Trophoblast cell (in vitro differentiated cells and primary cell): ENCODE measurements at regions not wholly inside any gene's neighbourhood (a gene's known extent, or its start where the extent isn't known, plus 50 kb on each side); places are given as distances from the start of the nearest gene placed in this dataset.

Source experiments
- DNase-seq, 2 donors: peaks; one replicate each; pipeline ENCODE4 v3.0.0-alpha.2; 2016
- H2AFZ ChIP-seq: 2 replicates; pipeline ENCODE4 v1.6.1; 2013; ENCODE audit warnings: low read length, moderate library complexity, mild to moderate bottlenecking; ENCODE audit not compliant: insufficient read depth, poor library complexity
- H2AK5ac ChIP-seq: 2 replicates; pipeline ENCODE4 v1.6.1; 2013; ENCODE audit warnings: mild to moderate bottlenecking, low read length
- H2BK120ac ChIP-seq: 2 replicates; pipeline ENCODE4 v1.6.1; 2013; ENCODE audit warnings: low read length, mild to moderate bottlenecking, moderate library complexity; ENCODE audit not compliant: insufficient read depth, poor library complexity
- H2BK12ac ChIP-seq: 2 replicates; pipeline ENCODE4 v1.6.1; 2013; ENCODE audit warnings: mild to moderate bottlenecking, low read length, moderate library complexity
- H2BK5ac ChIP-seq: 2 replicates; pipeline ENCODE4 v1.6.1; 2013; ENCODE audit warnings: low read length, low read depth, moderate library complexity, mild to moderate bottlenecking; ENCODE audit not compliant: poor library complexity
- H3K14ac ChIP-seq: 2 replicates; pipeline ENCODE4 v1.6.1; 2013; ENCODE audit warnings: mild to moderate bottlenecking, low read length
- H3K18ac ChIP-seq: 2 replicates; pipeline ENCODE4 v1.6.1; 2013; ENCODE audit warnings: mild to moderate bottlenecking, low read length
- H3K23ac ChIP-seq: 2 replicates; pipeline ENCODE4 v1.6.1; 2013; ENCODE audit warnings: low read length
- H3K27ac ChIP-seq: 2 replicates; pipeline ENCODE4 v1.5.1; 2013; ENCODE audit warnings: low read depth, mild to moderate bottlenecking, inconsistent platforms, low read length, moderate library complexity
- H3K27me3 ChIP-seq: 2 replicates; pipeline ENCODE4 v1.6.1; 2013; ENCODE audit warnings: inconsistent platforms, mild to moderate bottlenecking, low read length, moderate library complexity; ENCODE audit not compliant: insufficient read depth
- H3K36me3 ChIP-seq, 2 experiments: 1 replicate in 1 of 2; 2 replicates in 1 of 2; pipeline ENCODE4 v1.6.1; 2013; ENCODE audit warnings: low read length in 2 of 2, mild to moderate bottlenecking in 2 of 2, moderate library complexity in 1 of 2; ENCODE audit not compliant: insufficient read depth in 2 of 2, control insufficient read depth in 1 of 2
- H3K4ac ChIP-seq: 2 replicates; pipeline ENCODE4 v1.6.1; 2013; ENCODE audit warnings: low read depth, mild to moderate bottlenecking, low read length, moderate library complexity
- H3K4me1 ChIP-seq, 2 experiments: 1 replicate in 1 of 2; 2 replicates in 1 of 2; pipeline ENCODE4 v1.6.1; 2013; ENCODE audit warnings: low read length in 2 of 2, mild to moderate bottlenecking in 2 of 2, moderate library complexity in 1 of 2; ENCODE audit not compliant: insufficient read depth in 2 of 2, control insufficient read depth in 1 of 2
- H3K4me2 ChIP-seq: 2 replicates; pipeline ENCODE4 v1.6.1; 2013; ENCODE audit warnings: inconsistent platforms, mild to moderate bottlenecking, low read length, moderate library complexity
- H3K4me3 ChIP-seq: 2 replicates; pipeline ENCODE4 v1.5.1; 2013; ENCODE audit warnings: mild to moderate bottlenecking, low read depth, low read length, inconsistent platforms
- H3K79me1 ChIP-seq: one replicate; pipeline ENCODE4 v1.6.1; 2013; ENCODE audit warnings: low read length
- H3K79me2 ChIP-seq: 2 replicates; pipeline ENCODE4 v1.6.1; 2013; ENCODE audit warnings: low read length, mild to moderate bottlenecking; ENCODE audit not compliant: control insufficient read depth, insufficient read depth, poor library complexity
- H3K9ac ChIP-seq: 2 replicates; pipeline ENCODE4 v1.6.1; 2013; ENCODE audit warnings: mild to moderate bottlenecking, low read length
- H3K9me3 ChIP-seq: 2 replicates; pipeline ENCODE4 v1.6.1; 2013; ENCODE audit warnings: low read depth, mild to moderate bottlenecking, control low read depth, inconsistent platforms, low read length; ENCODE audit not compliant: insufficient read depth
- H4K12ac ChIP-seq: 2 replicates; pipeline ENCODE4 v1.6.1; 2013; ENCODE audit warnings: low read depth, mild to moderate bottlenecking, low read length, moderate library complexity
- H4K8ac ChIP-seq: 2 replicates; pipeline ENCODE4 v1.6.1; 2013; ENCODE audit warnings: low read depth, mild to moderate bottlenecking, low read length, moderate library complexity
- H4K91ac ChIP-seq: one replicate; pipeline ENCODE4 v1.6.1; 2013; ENCODE audit warnings: low read depth, mild to moderate bottlenecking, low read length, moderate library complexity
- WGBS: extraction: QIAGEN DNeasy Blood & Tissue Kit; methylation state at CpG from one replicate; pipeline ENCODE4 v1.1.7; 2013; ENCODE audit warnings: missing lambda C conversion rate; ENCODE audit not compliant: insufficient read length, insufficient coverage; ENCODE audit errors: extremely low coverage; 5-methylcytosine and 5-hydroxymethylcytosine counted together

DNA sequence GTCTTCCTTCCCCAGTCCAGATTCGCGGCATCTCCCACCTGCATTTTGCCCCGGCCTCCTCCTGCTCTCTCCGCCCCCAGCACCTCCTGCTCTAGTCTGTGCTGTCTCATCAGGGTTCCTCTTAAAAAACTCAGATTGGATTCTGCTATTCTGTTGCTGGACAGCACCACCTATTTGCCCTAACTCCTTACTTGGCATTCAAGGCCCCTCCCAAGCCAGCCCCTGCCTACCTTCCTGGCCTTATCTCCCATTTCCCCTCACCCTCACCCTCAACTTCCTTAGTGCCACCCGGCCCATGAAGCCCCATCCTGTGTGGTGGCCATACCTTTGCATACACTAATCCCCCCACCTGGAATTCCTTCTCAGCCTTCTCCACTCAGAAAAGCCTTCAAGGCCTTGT lies 59.9 kb upstream of the PRDM11 start:
- no peak overlapping the region for H3K14ac ChIP-seq
- DNase-seq, result no peak

GRCh38 chr11:45087086-45087899 lies 59.1 kb upstream of the PRDM11 start:
- Histone ChIP-seq H3K9ac (no peak overlapping the region), H4K91ac (no peak overlapping the region), H2BK12ac (no peak overlapping the region), H3K4me1 (peaks cover 19% of the 10 kb centered on the region in 2 experiments), H3K9me3 (no peaks in the 10 kb centered on the region), H3K18ac (no peak overlapping the region), H3K27me3 (no peaks in the 10 kb centered on the region), H2BK5ac (no peak overlapping the region), H3K14ac (no peak overlapping the region), H3K79me2 (no peaks in the 10 kb centered on the region), H2AFZ (no peak overlapping the region), H3K27ac (no peak overlapping the region), H3K4me3 (no peak overlapping the region), H4K8ac (no peak overlapping the region), H2BK120ac (no peak overlapping the region), H3K36me3 (no peaks in the 10 kb centered on the region), H3K4ac (no peak overlapping the region), H2AK5ac (peak overlapping the region; percentile 39), H3K4me2 (no peak overlapping the region), H3K23ac (no peak overlapping the region), H4K12ac (no peak overlapping the region), H3K79me1 (peaks cover 6% of the 10 kb centered on the region)
- WGBS, result no CpG with 5 or more reads among the region's 7 CpGs
- peak; percentile 59 for DNase-seq

More for the DNA sequence above, 59.9 kb upstream of the PRDM11 start:
- Histone ChIP-seq H3K27me3 (no peaks in the 10 kb centered on the region), H2BK120ac (no peak overlapping the region), H3K9me3 (no peaks in the 10 kb centered on the region), H4K8ac (no peak overlapping the region), H2AFZ (no peak overlapping the region), H4K91ac (no peak overlapping the region), H3K79me1 (peaks cover 2% of the 10 kb centered on the region), H3K4ac (no peak overlapping the region), H3K18ac (no peak overlapping the region), H4K12ac (no peak overlapping the region), H3K4me3 (no peak overlapping the region), H3K27ac (no peak overlapping the region), H3K36me3 (no peaks in the 10 kb centered on the region), H2AK5ac (no peak overlapping the region), H2BK12ac (no peak overlapping the region), H3K4me2 (no peak overlapping the region), H3K4me1 (peaks cover 13% of the 10 kb centered on the region in 2 experiments), H3K79me2 (no peaks in the 10 kb centered on the region), H3K23ac (no peak overlapping the region), H3K9ac (peak overlapping the region; percentile 26), H2BK5ac (no peak overlapping the region)
- WGBS, result no CpG with 5 or more reads among the region's 5 CpGs

- H3K9me3 ChIP-seq, result no peaks in the 10 kb centered on the region
- H3K18ac ChIP-seq, result no peak overlapping the region
- no peak overlapping the region for H4K12ac ChIP-seq
- WGBS, result no CpG with 5 or more reads among the region's 7 CpGs
- no peaks in the 10 kb centered on the region for H3K27me3 ChIP-seq
- H2AK5ac ChIP-seq, result no peak overlapping the region
- peak overlapping the region; percentile 15 for H2BK12ac ChIP-seq
- H3K4me3 ChIP-seq, result no peak overlapping the region
- no peak overlapping the region for H3K9ac ChIP-seq
- no peak overlapping the region for H3K14ac ChIP-seq
- H4K8ac ChIP-seq, result no peak overlapping the region
- no peak overlapping the region for H2BK5ac ChIP-seq
- H3K36me3 ChIP-seq, result no peaks in the 10 kb centered on the region
- no peak overlapping the region for H2AFZ ChIP-seq
- H3K79me1 ChIP-seq, result peaks cover 7% of the 10 kb centered on the region
- no peak overlapping the region for H4K91ac ChIP-seq
- no peak overlapping the region for H2BK120ac ChIP-seq
- H3K4me2 ChIP-seq, result no peak overlapping the region
- peaks cover 21 to 22% of the 10 kb centered on the region in 2 experiments for H3K4me1 ChIP-seq
- H3K79me2 ChIP-seq, result no peaks in the 10 kb centered on the region
- no peak overlapping the region for H3K27ac ChIP-seq
- H3K4ac ChIP-seq, result no peak overlapping the region
- no peak overlapping the region for H3K23ac ChIP-seq
- DNase-seq, result peak; percentile 54 to 81
Measured at GRCh38 chr11:45087900-45088160, 58.6 kb upstream of the PRDM11 start.

DNA sequence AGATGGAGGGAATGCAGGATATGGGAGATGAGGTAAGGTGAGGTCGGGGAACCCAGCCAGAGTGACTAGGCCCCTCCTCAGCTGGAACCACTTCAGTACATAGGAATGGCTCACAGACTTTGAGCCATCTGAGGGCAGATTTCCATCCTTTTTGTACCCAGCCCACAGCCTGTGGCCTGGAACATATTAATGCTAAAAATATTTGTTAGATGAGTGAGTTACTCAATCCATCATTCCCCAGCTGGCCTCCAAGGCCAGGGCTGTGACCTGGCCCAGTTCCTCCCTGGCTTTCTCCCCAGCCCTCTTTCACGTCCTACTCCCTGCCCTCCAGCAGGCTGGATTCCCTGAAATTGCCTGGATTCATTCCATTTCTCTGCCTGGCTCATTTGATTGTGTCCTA lies 57.2 kb upstream of the PRDM11 start:
- no peak overlapping the region for H3K4me3 ChIP-seq
- no peak overlapping the region for H4K8ac ChIP-seq
- no peak overlapping the region for H3K18ac ChIP-seq
- no peak overlapping the region for H4K91ac ChIP-seq
- no peak overlapping the region for H3K27ac ChIP-seq
- no peak overlapping the region for H3K4ac ChIP-seq
- peaks cover 8% of the 10 kb centered on the region for H3K79me1 ChIP-seq
- H3K4me2 ChIP-seq, result no peak overlapping the region
- no peak overlapping the region for H3K14ac ChIP-seq
- H2BK120ac ChIP-seq, result no peak overlapping the region
- H3K9ac ChIP-seq, result no peak overlapping the region
- H4K12ac ChIP-seq, result no peak overlapping the region
- H2BK5ac ChIP-seq, result no peak overlapping the region
- no peak overlapping the region for H2BK12ac ChIP-seq
- no peak overlapping the region for H2AK5ac ChIP-seq
- no peaks in the 10 kb centered on the region for H3K79me2 ChIP-seq
- no peak overlapping the region for H3K23ac ChIP-seq
- peaks cover 22 to 28% of the 10 kb centered on the region in 2 experiments for H3K4me1 ChIP-seq
- no peaks in the 10 kb centered on the region for H3K36me3 ChIP-seq
- peak; percentile 96 to 97 for DNase-seq
- H3K27me3 ChIP-seq, result no peaks in the 10 kb centered on the region
- H3K9me3 ChIP-seq, result no peaks in the 10 kb centered on the region
- H2AFZ ChIP-seq, result no peak overlapping the region
- no CpG with 5 or more reads among the region's 2 CpGs for WGBS
